ENCODE measurements at regions not wholly inside any gene's neighbourhood (a gene's known extent, or its start where the extent isn't known, plus 50 kb on each side); places are given as distances from the start of the nearest gene placed in this dataset.

DNA sequence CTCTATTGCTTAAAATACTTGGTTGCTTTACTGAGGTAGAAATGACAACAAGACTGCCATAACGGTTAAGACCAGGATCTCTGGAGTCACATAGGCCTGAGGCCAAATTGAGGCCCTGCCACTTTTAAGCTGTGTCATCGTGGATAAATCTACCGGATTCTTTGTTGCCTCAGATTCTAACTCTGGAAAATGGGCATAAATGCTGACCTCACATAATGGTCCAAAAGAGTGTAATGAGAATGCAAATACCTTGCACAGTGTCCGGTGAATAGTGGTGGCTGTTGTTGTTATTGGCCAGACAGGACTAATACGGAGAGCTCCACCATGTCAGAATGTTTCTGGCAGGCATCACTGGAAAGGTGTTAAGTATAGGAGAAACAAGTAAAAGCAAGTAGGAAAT, 346.1 kb downstream of the LMO4 start:
- no peak for DNase-seq

DNA sequence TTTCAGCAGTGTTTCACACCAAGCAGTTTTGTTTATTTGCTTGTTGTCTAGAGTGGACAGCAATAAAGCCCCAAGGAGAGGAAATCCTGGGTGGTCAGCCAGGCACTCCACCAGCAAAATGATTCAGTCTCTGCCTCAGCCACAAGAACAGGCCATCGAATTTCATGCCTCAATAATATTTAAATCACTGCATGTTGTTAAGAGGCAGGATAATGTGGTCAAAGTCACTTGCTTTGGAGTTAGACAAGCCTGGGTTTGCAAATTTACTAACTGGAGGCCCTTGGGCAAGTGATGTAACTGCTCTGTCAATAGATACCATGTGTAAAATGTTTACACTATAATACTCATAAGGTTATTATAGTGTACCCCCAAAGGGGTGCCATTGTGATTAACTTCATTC, 349.6 kb downstream of the LMO4 start:
- no peak for DNase-seq

DNA sequence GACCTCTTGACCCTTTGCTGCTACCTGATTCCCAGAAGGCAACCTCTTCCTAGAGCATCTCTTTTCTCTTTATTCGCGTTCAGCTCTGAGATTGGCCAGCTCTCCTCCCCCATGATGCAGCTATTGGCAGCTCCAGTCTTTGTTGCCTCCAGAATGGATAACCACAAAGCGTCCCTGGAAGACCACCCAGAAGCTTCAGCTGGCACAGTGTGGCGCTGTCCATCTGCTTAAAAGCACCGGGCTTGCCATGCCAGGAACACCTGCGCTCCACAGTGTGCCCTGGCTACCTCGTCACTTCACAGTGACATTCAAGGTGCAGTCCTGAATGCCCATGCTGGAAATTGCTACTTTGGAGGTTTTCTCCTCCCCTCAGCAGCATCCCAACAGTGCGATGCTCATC, 353.9 kb downstream of the LMO4 start:
- no peak for DNase-seq

DNA sequence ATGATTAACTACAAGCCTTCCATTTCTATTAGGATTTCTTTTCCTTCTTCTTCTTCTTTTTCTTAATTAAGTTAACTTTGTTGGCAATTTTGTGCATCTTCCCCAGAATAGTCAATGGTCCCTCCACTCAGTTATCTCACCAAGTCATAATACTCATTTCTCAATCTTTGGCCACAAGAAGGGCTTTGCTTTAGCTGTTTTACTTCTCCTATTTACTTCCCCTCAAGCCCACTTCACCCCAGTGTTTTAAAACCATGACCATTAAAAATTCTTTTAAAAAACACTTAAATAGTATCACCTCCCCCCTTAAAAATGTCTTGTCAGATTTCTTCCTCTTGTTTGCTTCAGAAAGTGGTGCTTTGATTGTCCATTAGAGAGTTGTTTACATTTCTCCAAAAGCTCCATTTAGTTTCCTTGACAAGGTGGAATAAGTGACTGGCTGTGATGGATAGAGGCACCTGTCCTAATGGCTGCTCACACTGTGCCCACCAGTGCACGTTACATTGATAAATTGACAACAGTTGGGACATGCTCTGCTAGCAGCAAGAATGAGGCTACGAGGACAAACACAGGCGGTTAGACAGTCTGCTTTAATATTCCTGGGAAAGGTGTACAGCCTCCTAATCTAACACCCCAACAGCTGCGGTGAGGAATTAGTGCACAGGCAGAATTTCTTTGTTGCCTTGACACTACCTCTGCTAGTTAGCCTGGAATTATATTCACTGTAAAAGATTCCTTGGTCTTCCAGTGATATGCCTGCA, 354.7 kb downstream of the LMO4 start:
- DNase-seq, result no peak

DNA sequence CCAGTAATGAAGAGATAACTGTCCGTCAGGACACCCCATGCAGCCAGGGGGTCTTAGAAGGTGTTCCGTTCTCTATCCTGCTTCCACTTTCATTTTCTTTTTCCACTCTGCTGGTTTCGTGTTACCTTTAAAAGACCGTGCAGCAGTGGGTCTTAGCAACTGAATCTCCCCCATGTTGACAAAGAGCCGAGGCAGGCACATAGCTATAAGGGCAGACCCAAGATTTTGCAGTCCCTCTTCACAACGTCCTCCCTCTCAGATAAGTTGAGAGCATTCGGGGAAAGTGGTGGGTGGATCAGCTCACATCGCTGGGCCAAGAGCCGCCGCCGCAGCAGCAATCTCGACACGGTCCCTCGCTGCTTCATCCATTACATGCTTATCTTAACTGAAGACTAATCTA, 355.5 kb downstream of the LMO4 start:
- DNase-seq, result peak in 8 of 56 donors; percentile 1 to 7 (median 2)

DNA sequence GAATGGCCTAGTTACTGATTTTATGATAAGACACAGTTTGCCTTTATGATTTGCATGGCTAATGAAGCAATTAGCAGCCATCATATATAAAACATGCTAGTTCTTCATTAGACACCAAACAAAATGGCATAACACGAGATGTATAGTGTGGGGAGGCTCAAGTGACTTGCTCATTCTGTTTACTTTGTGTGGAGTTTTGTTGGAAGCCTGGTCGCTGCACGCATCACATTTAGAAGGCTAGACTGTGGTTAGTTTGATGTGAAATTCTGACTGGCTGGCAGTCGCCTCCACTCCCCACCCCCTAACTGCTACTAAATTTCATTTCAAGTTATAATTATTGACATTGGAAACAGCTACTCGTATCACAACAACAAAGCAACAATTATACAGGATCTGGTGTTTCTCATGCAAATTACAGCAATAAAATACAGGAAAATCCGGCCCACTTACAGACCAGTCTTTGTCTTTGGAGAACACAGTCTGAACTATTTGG, 356.1 kb downstream of the LMO4 start:
- peak in 7 of 56 donors; percentile 0 to 15 (median 1) for DNase-seq

DNA sequence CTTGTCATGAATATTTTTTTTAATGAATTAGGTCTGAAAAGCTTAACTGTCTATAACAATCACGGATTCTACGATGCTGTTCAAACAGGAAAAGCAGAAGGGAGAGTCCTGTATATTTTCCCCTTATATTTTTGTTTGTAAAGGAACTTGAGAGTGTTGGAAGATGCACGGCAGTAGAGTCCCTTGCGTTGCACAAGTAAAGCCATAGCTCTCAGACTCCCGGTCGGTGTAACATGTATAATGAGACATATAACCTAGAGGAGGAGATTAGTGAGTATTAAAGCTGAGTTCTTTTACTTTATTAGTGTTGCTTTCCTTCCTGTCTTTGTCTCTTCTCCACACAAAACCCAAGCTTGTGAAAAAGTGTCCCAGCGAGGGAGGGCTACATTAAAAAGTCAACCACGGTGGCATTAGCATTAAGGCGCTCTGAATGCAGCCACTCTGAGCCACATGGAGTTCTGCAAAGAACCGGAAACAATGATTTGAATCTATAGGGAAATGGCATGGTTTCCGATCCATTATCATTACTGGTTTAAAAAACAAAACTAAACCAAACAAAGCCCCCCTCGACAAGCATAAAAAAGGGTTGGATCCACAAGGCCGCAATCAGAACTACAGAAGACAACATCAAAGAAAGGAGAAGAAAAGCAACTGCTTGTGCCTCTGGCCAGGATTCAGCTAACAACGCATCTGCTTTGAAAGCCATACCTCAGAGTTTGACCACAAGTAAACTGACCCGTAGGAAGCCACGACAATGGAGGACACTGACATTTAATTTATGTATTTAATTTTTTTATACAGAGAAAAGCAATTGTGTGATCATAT, 356.8 kb downstream of the LMO4 start:
- no peak for DNase-seq

DNA sequence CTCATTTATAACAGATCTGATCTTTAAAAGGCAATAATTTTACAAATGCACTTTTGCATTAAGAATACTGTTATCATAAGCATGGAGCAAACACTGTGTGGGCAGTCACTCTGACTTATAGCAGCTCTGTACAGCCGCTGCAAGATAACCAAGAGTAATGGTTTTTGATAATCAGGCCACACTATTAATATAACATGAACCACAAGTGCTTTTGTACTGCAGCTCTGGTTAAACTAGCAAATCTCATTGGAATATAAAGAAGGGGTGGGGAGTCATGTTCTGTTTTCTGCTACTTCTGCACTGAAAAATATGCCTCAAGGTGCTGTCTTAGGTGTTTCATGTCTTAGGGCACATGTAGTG, 357.4 kb downstream of the LMO4 start:
- DNase-seq, result no peak

DNA sequence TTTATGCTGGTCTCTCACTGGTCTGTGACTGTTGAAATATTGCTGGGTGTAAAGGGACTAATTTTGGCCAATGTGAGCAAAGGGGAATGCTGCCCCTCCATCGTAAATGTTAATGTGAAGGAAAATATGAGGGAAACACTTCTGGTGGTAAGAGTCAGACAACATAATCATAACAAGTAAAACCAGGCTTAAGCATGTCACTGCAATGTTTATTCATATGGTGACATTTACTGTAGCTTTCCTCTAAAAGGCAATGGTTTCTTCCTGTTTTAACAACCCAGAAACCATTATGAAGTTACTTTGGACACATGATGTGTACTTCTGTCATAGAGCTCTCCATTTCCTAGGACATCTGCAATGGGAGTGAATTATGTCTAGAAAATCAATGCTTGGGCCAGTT, 358.0 kb downstream of the LMO4 start:
- no peak for DNase-seq

DNA sequence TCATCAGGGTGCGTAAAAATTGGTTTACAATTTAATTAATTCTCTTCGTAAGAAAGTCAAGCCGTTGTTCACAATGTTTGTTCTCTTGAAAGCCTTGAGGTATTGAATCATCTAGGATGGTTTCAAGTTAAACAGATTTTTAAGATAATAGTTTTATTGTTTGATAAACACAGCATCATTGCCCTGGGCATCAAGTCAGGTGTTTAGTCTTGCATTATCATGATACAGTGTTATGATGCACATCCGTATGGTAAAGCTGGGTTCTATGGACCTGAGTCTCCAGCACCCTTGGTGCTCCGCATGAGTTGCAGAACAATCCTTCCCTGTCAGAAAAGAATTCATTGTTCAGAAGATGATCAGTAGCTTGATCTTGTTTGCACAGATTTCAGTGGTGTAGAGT, 359.5 kb downstream of the LMO4 start:
- no peak for DNase-seq

DNA sequence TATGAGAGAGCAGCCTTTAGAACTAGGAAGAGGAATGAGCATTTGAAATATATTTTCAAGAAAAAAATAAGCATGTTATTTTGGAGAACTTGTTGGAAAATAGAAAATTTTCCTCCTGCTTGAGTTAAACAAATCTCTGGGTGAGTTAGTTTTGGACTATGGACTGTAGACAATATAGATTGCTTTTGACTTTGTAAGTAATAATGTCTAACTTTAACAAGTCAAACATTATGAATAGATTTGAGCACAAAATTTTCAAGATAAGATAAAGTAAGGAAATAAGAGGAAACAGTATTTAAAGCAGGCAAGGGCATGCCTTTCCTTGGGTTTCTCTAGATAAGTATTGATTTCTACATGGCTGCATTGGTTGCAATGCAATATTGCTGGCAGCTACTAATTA, 360.8 kb downstream of the LMO4 start:
- no peak for DNase-seq

DNA sequence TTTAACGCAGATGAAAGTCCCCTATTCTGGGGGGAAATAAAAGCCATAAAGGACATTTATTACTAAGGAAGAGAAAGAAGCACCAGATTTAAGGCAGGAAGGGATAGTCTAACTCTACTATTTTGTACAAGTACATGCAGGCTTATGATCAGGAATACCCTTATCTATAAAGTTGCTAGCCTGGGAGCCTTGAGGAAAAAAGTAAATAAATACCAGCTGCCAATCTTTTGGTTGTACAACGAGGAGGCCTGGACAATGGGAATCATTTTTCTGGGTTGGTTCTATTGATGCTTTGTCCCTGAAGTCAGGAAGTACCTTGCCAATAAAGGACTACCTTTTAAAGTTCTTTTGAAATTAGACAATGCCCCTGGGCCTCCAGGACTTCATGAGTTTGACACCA, 367.8 kb downstream of the LMO4 start:
- DNase-seq, result no peak

DNA sequence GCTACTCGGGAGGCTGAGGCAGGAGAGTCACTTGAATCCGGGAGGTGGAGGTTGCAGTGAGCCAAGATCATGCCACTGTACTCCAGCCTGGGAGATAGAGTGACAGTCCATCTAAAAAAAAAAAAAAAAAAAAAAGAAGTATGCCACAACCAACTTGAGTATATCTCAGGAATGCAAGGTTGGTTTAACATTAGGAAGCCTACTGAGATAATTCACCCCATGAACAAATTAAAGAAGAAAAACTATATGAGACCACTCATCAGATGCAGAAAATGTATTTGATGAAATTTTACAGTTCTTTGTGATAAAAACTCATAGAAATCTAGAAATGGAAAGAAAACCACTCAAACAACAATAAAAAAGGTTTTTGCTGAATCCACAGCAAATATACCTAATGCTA, 373.8 kb downstream of the LMO4 start:
- DNase-seq, result no peak

DNA sequence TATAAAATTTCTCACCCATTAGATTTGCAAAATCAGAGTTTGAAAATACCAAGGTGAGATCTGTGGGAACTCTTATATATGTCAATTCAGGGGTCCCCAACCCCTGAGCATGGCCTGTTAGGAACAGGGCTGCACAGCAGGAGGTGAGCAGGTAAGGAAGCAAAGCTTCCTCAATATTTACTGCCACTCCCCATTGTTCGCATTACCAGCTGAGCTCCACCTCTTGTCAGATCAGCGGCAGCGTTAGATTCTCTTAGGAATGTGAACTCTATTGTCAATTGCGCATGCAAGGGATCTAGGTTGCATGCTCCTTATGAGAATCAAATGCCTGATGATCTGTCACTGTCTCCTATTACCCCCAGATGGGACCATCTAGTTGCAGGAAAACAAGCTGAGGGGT, 376.6 kb downstream of the LMO4 start:
- no peak for DNase-seq

DNA sequence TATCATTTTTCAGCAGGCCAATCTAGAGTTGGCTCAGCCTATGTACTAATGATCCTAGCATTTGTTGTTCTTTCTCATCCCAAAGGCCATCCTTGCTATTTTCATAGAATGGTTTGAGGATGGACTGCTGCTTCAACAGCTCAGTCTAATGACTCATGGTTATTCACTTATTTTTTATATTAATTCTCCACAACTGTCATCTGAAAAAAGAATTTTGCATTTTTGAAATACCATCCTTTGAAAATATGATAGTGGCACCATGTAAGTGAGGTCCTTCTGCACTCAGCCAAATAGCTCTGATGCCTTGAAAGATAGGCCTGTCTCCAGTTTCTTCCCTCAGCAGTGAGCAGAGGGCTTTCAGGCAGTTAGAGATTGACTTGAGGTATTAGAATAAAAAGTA, 377.5 kb downstream of the LMO4 start:
- no peak for DNase-seq

DNA sequence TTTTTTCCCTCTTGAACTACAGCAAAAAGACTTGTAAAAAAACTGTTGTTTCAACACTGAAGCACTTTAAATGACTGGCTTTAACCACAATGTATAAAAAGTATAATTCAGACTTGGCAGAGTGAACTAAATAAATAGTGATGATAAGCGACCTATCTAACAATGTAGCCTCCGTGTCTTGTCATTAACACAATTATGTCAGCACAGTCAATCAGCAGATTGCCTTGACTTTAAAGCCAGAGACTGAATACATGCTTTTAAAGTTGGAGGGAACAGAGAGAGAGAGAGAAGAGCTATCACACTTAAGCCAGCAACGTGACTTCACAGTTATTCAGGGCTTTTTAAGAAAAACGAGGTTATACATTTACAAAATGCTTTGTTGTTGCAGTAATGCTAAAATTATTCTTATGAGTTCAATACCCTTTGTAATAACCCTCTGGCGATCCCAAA, 378.1 kb downstream of the LMO4 start:
- no peak for DNase-seq

DNA sequence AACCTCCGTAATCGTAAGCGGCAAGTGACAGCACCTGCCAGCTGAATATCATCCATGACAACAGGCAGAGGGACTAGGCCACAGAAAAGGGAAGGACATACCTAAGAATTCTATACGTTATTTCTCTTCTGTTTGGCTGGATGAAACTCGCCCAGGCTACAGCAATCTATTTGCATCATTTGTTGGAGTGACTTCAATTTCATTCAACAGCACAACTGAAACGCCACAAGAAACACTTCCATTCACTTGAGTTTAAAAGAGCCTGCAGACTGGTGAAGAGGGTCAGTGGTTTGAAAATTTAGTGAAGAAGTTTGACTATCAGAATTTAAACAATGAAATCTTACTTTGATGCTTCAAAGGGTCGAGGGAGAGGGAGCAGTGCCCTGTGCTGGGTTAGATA, 378.7 kb downstream of the LMO4 start:
- DNase-seq, result no peak

DNA sequence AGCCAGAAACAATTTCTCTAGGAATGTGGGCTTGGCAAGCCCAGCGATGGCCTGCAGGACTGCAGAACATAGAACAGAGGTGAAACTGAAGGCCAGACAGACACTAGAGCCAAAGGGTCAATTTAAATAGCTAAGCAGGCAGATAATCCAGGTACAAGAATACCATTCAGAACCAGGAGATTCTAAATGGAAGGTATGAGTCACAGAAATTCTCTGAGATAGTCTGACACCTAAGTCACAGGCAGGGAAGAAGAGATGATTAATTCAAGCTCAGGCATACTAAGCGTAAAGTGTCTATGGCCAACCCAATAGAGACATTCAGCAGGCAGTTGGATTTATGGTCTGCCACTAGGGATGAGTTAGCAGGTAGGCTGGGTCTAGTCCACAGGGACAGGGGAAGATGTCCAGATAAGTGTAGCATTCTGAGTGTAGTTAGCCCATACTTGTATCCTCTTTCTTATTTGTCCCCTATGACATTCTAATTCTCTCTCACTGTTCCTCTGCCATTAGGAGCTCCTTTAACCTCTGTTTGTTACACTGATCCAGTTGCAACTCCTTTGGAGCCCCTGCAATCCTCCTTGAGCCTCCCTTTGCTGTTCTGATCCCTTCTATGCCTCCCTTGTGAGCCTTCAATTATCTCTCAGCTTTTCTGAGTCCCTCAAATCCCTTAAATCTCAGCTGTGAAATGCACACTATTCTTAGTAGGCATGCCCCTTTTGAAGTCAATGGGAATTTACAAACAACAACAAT, 383.8 kb downstream of the LMO4 start:
- no peak for DNase-seq

DNA sequence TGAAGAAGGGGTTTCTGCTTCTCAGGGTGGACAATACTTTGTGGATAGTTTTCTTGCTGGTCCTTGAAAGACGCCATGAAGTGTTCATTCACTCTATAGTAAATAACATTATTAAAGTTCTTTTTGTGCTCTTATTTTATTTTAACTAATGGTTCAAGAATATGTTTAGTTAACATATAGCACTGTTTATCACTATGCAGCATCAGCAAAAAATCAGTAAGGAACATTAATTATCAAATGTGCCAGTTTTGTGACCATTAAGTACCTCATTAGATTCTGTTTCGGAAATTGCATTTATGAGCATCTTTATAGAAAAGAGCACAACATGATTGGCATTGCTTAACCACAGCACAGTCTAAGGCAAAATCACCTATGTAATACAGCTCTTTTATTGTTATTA, 385.6 kb downstream of the LMO4 start:
- no peak for DNase-seq

DNA sequence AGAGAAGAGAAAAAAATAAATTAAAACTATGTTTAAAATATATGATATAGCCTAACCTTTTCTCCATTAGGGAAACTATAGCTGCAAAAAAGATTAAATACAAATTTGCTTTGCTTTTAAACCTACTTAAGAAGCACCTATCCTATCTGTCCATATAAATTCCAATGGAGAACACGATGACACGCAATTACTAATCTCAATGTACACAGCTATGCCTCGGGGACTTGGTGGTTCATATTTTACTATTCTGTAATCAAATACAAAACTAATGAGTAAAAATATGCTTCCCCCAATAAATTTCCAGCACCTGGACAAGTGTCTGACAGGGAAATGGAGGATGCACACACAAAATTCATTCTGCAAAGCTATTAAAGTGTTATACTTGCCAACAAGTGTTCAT, 386.4 kb downstream of the LMO4 start:
- no peak for DNase-seq

DNA sequence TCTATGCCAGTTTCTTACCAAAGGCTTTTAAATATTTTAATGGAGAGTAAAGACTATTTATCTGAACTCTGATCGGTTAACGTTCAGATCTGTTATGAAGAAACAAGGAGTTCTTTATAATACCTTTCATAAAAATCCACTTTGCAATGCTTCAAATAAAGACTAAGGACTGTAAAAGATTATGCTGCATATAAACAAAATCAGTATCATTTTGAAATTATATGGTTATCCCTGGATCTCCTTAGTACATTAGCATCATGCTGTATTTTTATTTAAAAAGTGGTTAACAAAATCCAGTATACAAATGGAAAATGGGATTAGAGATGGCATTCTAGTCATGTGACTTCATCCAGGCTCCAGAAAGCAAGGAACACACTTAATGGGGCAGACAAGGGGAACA, 386.8 kb downstream of the LMO4 start:
- no peak for DNase-seq

DNA sequence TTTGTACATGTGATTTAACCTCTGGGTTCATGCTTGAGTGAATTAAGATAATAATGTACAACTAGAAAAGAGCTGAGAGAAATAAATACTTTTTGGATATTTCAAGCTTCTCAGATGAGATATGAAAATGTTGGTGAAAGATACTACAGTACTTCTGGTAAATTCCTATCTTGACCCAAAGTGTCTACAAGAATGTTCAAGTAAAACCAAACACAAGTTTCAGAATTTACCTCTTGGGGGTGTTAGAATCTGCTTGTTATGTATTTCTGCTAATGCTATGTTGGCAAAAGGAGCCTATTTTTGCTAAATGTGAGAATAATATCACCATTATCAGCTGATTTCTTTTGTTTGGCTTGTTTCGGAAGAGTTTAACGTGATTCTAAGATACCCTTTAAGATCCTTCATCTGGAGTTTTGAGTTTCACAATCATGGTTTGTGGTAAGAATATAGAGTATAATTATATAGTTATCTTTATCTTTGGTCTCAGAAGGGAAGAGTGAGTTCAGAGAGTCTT, 388.5 kb downstream of the LMO4 start:
- no peak for DNase-seq
